GM18517 (cell line): ENCODE measurements at regions not wholly inside any gene's neighbourhood (a gene's known extent, or its start where the extent isn't known, plus 50 kb on each side); places are given as distances from the start of the nearest gene placed in this dataset.

Source experiments
- ATAC-seq: cut with Tn5 transposase; IDR thresholded peaks from one replicate; pipeline ENCODE4 v1.9.1; 2021; ENCODE audit warnings: mild to moderate bottlenecking, moderate library complexity; ENCODE audit not compliant: unreplicated experiment

GRCh38 chr9:105059252-105059651 is 131.3 kb upstream of the ABCA1 start:
- ATAC-seq: no peak

DNA sequence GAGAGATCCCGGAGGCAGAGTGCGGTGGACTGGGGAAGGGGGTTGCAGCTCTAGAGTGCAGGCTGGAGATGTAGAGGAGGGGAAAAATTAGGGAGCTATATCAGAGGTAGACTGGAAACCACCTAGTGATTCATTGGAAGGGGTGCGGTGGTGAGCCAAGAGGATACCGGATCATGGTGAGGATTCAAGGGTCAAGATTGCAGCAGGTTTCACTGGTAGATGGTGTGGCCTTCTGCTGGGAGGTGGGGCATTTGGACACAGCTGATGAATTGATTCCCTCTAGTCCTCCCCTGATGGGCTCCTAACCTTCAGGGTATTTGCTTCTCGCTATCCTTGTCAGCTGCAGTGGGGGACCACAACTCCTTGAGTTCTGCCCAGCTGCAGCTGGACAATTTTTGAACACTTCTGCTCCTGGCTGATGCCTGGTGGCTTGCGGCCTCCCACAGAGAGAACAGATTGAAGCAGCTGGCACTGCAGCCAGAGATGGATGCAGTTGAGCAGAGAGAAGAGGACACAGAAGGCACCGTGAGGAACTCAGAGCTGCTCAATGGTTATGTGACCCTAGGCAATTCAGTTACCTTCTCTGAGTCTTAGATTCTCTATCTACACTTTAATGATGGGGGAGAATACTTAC is 134.4 kb upstream of the ABCA1 start:
- ATAC-seq: no peak

DNA sequence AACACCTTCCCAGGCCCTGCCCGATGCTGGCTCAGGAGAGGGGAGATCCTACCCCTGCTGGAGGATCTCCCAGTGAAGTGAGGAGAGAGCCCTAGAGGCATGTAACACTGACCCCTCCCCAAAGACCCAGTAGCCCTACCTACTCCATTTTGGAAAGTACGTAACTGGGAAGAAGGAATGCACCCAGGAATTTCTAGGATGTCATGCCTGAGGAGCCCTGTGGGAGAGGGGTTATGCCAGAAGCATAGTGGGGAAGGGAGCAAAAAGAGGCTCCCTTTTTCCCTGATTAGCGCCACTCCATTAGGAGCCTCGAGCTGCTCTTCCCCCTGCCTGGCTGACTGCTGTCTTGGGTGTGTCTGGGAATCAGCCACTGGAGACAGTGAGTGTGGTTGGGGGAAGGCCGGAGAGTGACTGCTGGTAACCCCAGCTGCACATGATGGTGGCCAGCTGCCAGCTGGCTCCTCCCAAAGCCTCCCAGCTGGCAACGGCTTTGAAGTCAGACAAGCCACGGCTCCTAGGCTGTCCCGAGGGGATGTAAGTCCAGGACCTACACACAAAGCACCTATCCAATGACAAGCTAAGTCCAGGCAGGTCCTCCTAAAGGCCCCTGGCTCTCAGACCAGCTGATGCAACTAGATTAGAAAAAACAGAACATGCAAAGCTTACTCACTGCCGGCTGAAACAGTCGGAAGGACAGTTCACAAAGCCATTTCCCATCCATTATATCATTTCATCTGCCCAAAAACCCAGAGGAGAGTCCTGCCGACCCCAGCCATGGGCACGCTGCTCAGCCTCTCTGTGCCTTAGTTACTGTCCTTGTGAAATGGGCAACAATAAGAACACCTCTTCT is 136.5 kb upstream of the ABCA1 start:
- ATAC-seq: no peak

DNA sequence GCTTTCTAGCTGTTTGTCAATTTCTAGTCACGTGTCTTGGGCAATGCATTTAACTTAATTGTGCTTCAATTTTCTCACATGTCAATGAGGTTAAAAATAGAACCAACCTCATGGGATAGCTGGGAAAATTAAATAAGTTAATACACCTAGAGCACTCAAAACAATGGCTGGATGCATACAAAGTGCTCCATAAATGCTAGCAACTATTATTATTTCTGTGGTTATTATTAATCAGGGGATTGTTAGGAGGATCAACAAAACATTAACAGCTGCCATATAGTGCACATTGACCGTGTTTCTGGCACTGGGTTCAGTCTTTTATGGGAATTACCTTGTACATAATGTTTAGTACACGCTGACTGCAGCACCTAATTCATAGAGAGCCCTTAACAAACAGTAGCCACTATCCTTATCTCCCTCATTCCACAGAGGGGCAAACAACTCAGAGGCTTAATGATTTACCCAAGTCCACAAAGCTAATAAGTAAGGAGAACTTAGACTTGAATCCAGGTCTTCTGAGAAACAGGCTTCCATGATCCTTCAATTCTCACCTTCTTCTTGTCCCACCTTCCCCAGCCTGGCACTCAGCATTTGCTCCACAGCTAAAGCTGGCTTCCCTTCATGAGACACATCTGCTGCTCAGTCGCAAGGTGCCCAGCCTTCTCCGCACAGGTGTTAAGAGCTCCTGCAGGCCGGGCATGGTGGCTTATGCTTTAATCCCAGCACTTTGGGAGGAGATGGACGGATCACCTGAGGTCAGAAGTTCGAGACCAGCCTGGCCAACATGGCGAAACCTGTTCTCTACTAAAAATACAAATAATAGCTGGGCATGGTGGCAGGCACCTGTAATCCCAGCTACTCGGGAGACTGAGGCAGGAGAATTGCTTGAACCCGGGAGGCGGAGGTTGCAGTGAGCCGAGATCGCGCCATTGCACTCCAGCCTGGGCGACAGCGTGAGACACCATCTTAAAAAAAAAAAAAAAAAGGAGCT is 137.4 kb upstream of the ABCA1 start:
- ATAC-seq: no peak

GRCh38 chr9:105066275-105066865 is 138.4 kb upstream of the ABCA1 start:
- no peak for ATAC-seq

GRCh38 chr9:105067895-105068580 is 140.1 kb upstream of the ABCA1 start:
- ATAC-seq: no peak

- no peak for ATAC-seq
These were observed 141.3 kb upstream of the ABCA1 start for GRCh38 chr9:105069285-105069684.

GRCh38 chr9:105069696-105070095 is 141.7 kb upstream of the ABCA1 start:
- ATAC-seq: no peak

DNA sequence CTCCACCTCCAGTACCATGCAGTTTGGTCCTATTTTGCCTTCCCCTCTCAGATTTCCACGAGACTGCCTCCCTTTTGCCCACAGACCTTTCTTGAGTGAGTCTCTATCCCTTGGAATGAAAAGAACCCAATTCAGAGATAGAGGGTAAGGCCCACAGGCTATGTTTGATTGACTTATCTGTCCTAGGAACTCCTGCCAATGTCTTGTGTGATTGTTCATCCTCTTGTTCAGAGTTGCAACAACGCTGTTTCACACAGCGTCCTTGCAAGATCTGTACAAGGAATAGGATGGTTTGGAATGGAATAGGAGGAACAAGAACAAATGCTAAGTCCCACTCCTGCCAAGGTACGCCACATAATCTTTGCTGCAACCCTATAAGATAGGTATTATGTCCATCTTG is 142.2 kb upstream of the ABCA1 start:
- no peak for ATAC-seq

DNA sequence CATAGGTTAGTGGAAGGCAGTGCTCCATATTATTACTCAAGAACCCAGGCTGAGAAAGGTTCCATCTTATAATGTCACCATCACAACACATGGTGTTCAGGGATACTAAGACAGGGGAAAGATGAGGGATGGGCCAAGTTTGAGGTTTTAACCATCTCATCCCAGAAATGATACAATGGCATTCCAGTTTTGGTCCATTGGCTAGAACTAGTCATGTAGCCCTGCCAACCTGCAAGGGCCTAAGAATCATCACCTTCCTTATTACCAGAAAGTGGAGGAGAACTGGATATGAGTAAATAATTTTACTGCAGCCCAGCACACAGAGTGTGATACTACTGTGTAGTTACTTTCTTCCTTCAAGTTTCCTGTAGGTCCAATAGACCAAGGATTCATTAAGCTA is 144.5 kb upstream of the ABCA1 start:
- ATAC-seq: no peak

GRCh38 chr9:105073147-105073546 is 145.2 kb upstream of the ABCA1 start:
- no peak for ATAC-seq

DNA sequence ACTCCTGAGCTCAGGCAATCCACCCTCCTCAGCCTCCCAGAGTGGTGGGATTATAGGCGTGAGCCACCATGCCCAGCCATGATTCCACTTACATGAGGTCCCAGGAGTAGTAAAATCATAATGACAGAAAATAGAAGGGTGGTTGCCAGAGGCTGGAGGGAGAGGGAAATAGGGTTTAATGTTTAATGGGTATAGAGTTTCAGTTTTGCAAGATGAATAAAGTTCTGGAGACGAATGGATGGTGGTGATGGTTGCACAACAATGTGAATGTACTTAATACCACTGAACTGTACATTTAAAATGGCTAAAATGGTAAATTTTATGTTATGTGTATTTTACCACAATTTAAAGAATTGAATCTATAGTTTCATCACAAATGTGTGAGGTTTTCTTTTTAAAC is 146.5 kb upstream of the ABCA1 start:
- no peak for ATAC-seq

DNA sequence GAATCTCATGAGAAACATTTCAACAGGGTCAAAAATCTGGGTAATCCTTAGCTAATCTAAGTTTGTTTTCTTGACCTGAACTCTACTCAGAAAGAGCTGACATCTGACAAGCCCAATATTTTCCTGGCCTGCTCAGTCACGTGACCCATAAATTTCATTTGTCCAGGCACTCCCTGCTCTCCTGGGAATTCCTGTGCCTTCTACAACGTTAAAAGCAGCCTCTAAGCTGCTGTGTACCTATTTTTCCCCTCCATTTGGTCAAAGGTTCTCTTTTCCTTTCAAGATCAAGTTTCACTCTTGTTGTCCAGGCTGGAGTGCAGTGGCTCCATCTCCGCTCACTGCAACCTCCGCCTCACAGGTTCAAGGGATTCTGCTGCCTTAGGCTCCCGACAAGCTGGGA is 148.8 kb upstream of the ABCA1 start:
- ATAC-seq: no peak

- no peak for ATAC-seq
These were observed 151.5 kb upstream of the ABCA1 start for GRCh38 chr9:105079457-105079856.

GRCh38 chr9:105082843-105083242 is 154.9 kb upstream of the ABCA1 start:
- no peak for ATAC-seq

- ATAC-seq: no peak
These were observed 155.3 kb upstream of the ABCA1 start for GRCh38 chr9:105083256-105083655.

- ATAC-seq: no peak
These were observed 156.2 kb upstream of the SLC44A1 start for GRCh38 chr9:105087910-105088898.

DNA sequence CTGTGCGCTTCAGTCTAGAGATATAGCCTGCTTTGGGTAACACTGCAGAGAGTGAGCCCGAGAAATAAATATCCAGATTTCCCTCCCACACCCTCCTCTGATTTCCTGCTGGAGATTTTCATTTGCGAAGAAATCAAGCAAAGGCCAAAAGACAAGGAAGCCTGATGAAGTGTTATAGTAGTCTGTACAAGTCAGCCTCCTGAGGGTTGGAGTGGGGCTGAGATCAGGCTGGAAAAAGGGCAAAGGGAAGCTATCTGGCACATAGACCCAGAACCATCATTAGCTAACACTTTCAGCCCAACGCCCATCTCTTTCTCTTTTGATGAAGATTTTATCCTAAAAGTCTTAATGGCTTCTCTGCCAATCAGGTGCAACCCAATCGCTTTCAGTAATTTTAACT is 154.6 kb upstream of the SLC44A1 start:
- ATAC-seq: no peak

- no peak for ATAC-seq
These were observed 153.3 kb upstream of the SLC44A1 start for GRCh38 chr9:105091004-105091640.
